ENCODE measurements at regions not wholly inside any gene's neighbourhood (a gene's known extent, or its start where the extent isn't known, plus 50 kb on each side); places are given as distances from the start of the nearest gene placed in this dataset.

- DNase-seq = no peak
Measured at GRCh38 chr13:78777396-78777795, 118.4 kb upstream of the OBI1 start.

DNA sequence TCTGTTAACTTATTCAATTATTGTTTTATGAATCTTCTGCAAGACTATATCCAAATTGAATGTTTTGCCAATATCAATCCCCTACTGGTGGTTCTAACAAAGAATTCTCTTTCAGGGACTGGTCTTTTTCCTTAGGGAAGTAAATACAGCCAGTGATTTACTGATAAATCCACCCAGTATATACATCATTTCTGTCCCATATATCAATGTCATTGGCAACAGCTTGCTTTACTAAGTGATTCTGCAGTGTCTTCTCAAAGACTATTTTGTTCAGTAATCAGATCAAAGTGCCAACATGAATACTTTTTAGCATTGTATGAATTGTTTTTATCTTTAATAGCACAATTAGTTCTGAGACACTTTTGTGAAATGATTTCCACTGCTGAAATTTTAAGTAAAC, 114.0 kb upstream of the OBI1 start:
- DNase-seq = no peak

DNA sequence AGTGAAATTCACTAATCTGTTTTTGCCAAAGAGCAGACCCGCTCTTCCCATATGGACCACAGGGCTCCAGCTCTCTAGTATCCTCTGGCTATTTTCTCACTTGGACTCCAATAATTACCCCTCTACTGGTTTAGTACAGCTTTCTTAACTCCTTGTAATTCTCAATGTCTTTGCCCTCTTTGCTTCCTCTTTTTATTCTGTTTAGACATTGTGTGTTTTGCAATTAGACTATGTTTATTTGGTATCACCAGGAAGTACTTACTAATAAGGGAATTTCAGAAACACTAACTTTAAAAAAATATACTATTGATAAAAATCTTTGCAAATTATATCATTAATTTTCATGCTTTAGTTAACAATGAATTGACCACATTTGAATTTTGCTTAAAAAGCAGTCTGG, 111.6 kb upstream of the OBI1 start:
- no peak for DNase-seq

- no peak for DNase-seq
Measured at GRCh38 chr13:78768950-78769349, 110.0 kb upstream of the OBI1 start.

DNA sequence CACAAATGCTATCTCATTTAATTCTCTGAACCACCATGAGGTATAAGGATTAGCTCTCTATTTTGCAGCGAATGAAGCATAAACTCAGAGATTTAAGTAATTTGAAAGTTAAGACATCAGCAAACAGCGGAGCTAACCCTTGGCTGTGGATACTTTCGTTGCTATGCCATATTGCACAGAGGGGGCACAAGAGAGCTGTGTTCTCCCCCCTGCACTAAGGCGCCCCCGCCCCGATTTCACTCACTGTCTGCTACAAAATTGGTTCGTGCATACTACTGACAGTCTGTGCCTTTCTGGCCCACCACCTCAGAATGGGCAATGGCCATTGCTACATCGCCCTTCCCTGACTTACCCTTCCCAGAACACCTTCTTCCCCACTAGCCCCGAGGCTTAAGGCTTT, 105.7 kb upstream of the OBI1 start:
- no peak for DNase-seq

DNA sequence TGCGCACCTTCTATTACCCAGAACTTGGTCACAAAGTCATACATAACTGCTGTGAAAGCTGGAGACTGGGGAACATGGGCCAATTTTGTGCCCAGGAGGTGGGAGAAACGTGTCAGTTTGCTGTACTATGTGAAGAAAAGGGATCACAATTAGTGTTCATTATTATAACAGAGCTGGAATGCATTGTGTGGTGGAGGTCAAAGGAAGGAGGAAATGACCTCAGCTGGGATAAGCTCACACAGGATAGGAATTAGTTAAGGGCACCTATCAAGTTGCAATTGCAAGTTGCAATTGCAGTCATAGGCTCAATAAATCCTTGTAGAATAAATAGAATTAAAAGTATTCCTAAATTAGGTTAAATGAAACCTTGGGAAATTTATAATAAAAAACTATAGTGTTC, 103.9 kb upstream of the OBI1 start:
- no peak for DNase-seq

DNA sequence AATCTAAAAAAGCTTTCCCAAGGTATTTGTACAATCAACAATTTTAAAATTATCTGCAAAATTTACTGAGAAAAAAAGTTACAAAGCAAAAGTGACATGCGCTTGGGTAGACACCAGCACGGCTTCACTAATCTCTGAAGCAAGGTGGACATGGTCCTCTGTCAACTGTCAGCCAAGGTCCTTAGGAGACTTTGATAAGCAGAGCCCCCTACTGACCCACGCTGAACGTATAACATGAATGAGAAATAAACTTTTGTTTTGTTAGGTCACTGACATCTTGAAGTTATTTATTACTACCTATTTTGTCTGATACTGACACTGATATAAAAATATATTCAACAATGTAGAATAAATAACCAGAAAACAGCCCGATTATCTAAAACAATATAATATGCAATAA, 100.7 kb upstream of the OBI1 start:
- DNase-seq = no peak

- no peak for DNase-seq
Measured at GRCh38 chr13:78758549-78758948, 99.6 kb upstream of the OBI1 start.

DNA sequence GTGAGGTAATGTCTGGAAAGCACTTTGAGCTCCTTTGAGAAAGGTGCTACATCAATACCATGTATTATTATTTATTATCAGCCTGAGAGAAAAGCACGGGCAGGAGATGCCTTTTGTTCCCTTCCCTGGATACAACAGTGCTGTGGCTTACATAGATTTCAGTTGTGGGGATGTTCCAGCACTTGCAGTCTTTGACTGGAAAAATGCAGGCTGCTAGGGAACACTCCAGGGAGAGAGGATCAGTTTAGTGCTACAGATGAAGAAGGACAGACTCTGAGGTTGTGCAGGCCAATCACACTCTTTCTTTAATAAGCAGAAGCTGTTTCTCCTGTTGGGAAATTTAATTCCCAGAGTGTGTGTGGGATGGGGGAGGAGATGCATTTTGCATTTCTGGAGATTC, 94.5 kb upstream of the OBI1 start:
- DNase-seq = no peak

DNA sequence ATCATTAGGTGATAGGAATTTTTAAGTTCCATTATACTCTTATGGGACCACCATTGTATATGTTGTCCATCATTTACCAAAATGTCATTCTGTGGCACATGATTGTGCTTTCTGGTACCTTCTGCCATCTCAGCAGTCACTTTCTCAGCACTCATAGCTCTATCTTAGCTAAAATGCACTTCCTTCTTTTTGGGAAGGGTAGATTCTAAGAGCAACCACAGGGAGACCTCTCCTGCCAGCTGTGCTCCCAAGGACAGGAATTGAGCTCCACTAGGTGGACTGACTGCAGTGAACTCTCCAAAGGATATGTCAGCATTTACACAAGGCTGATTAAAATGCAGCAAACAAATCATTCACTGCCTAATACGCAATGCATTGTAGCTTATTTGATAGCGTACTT, 91.8 kb upstream of the OBI1 start:
- no peak for DNase-seq

DNA sequence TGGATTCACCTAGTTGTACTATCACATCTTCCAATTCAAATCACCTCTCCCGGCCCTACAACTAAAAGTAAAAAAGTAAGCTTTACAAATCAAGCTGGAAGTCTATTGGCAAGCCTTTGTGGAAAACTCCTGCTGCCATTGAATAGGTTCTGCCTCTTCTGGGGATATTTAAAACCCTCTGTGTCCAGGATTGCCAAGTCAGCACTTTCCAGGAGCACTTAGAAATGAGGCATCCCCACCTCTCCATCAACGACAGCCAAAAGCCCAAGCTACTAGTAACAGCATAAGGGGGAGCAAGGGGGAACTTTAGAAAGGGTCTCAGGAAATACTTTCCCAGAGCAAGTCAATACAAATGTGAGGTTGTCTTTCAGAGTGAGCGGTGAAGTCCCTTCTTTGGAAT, 85.0 kb upstream of the OBI1 start:
- DNase-seq = no peak

GRCh38 chr13:78742659-78743058, 83.7 kb upstream of the OBI1 start:
- peak; percentile 96 for DNase-seq

DNA sequence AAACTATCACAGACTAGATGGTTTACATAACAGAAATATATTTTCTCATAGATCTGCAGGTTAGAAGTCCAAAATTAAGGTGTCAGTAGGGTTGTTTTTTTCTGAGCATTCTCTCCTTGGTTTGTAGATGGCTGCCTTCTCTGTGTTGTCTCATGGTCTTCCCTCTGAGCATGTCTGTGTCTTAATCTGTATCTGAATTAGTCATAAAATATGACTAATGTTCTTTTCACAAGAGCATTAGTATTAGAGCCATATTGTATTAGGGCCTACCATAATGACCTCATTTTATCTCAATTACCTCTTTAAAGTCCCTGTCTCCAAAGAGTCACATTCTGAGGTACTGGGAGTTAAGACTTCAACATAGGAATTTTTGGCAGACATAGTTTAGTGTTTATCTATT, 77.2 kb upstream of the OBI1 start:
- no peak for DNase-seq

GRCh38 chr13:78732445-78733017, 73.6 kb upstream of the OBI1 start:
- no peak for DNase-seq

- no peak for DNase-seq
Measured at GRCh38 chr13:78722700-78723099, 63.7 kb upstream of the OBI1 start.

DNA sequence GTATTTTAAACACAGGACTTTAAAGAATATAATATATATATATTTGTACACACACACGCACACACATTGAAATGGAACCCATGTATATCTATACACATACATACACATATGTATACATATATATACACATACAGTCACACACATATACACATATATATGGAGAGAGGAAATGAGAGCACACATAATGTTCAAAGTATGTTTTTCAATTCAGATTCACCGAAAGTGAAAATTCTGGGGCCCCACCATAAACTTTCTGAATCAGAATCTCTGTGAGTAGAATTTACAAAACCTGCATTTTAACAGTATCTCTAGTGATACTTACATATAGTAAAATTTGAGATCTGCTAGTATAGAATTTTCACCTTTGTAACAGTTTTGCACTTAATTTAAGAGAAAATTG, 60.4 kb upstream of the OBI1 start:
- no peak for DNase-seq

DNA sequence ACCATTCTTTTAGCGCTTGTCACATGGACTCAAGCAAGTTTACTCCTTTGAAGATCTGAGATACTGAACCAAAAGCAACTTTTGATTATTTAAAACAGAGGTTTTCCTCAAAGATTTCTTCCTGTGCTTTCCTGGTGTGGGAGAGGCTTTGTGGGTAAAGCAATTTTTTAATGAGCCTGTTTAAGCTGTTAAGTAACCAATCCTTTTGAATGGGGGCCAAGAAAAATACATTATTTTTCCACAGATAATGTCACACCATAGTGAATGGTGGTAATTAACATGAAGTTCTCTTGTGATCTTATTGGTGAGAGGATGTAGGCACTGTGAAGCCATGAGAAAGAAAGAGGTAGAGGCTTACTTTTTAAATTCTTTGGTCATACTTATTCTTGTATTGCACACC, 55.8 kb upstream of the OBI1 start:
- no peak for DNase-seq

DNA sequence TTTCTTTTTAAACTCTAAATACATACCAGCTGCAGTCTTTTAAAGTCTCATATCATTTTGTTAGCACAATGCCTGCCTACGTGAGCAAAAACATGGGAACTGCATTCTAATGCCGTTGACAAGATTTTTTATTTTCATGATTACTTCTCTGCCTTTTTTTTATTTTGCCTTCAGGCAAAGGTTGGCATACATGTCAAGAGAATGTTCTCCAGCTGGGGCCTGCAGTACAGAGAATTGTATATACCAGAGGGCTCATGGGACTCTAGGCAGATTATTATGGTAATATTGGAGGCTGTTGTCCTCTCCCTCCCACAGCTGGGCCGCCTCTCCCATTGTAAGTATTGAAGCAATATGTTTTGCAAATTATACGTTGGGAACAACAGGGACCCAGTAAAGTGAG, 53.9 kb upstream of the OBI1 start:
- no peak for DNase-seq

DNA sequence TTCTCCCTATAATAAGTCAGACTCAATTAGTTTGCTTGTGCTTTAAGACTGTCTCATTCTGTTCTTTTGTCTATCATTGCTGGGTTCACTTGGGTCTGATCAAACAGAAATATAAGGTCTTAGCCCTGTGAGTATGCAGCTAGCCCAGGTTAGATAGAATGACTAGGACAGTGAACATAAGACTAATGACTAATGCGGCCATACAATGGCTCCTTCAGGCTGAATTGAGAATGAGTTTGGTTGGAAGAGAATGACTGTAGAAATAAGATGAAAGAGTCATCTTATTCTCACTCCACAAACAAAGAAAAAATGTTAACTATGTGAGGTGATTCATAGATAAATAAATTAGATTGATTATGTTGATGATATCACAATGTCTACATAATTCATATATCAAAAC, 50.1 kb upstream of the OBI1 start:
- no peak for DNase-seq
